H9 (cell line): ENCODE measurements at regions not wholly inside any gene's neighbourhood (a gene's known extent, or its start where the extent isn't known, plus 50 kb on each side); places are given as distances from the start of the nearest gene placed in this dataset.

ENCODE experiments used
- DNase-seq: peaks from one replicate; pipeline ENCODE4 v3.0.0-alpha.2; 2017
- H2AFZ ChIP-seq: one replicate; pipeline ENCODE4 v1.6.1; 2013; ENCODE audit warnings: mild to moderate bottlenecking, low read length, control low read depth, moderate library complexity
- H2AK5ac ChIP-seq: 2 replicates; pipeline ENCODE4 v1.6.1; 2013; ENCODE audit warnings: low read length, control low read depth, mixed read lengths; ENCODE audit not compliant: insufficient read length
- H2BK120ac ChIP-seq: one replicate; pipeline ENCODE4 v1.6.1; 2013; ENCODE audit warnings: low read depth, mild to moderate bottlenecking, low read length, control low read depth, inconsistent platforms; ENCODE audit not compliant: poor library complexity, severe bottlenecking
- H2BK12ac ChIP-seq: 2 replicates; pipeline ENCODE4 v1.6.1; 2013; ENCODE audit warnings: low read length, control low read depth, mixed read lengths, low read depth; ENCODE audit not compliant: insufficient read length
- H2BK15ac ChIP-seq: 2 replicates; pipeline ENCODE4 v1.6.1; 2013; ENCODE audit warnings: low read depth, low read length, control low read depth
- H2BK20ac ChIP-seq: one replicate; pipeline ENCODE4 v1.6.1; 2013; ENCODE audit warnings: low read depth, mild to moderate bottlenecking, low read length, control low read depth, inconsistent platforms; ENCODE audit not compliant: poor library complexity, severe bottlenecking
- H2BK5ac ChIP-seq: 2 replicates; pipeline ENCODE4 v1.6.1; 2013; ENCODE audit warnings: low read length, control low read depth, mixed read lengths; ENCODE audit not compliant: insufficient read length
- H3K14ac ChIP-seq: 2 replicates; pipeline ENCODE4 v1.6.1; 2013; ENCODE audit warnings: low read length, control low read depth; ENCODE audit not compliant: insufficient read depth
- H3K18ac ChIP-seq: 2 replicates; pipeline ENCODE4 v1.6.1; 2013; ENCODE audit warnings: low read depth, mild to moderate bottlenecking, mixed read lengths, low read length, control low read depth; ENCODE audit not compliant: insufficient read length
- H3K23ac ChIP-seq: 2 replicates; pipeline ENCODE4 v1.6.1; 2013; ENCODE audit warnings: low read length, control low read depth, mixed read lengths, low read depth; ENCODE audit not compliant: insufficient read length
- H3K23me2 ChIP-seq: 2 replicates; pipeline ENCODE4 v1.6.1; 2013; ENCODE audit warnings: low read depth, mild to moderate bottlenecking, mixed read lengths, low read length, control low read depth; ENCODE audit not compliant: insufficient read length, poor library complexity, severe bottlenecking
- H3K27ac ChIP-seq: 2 replicates; pipeline ENCODE4 v1.5.1; 2013; ENCODE audit warnings: low read length, control low read depth, mixed read lengths, low read depth; ENCODE audit not compliant: insufficient read length
- H3K27me3 ChIP-seq: 2 replicates; pipeline ENCODE4 v1.6.1; 2013; ENCODE audit warnings: low read length, control low read depth, inconsistent platforms; ENCODE audit not compliant: insufficient read depth
- H3K4ac ChIP-seq: 2 replicates; pipeline ENCODE4 v1.6.1; 2013; ENCODE audit warnings: low read depth, mild to moderate bottlenecking, control low read depth, inconsistent platforms, low read length, moderate library complexity
- H3K4me1 ChIP-seq: 2 replicates; pipeline ENCODE4 v1.6.1; 2013; ENCODE audit warnings: low read length, control low read depth, inconsistent platforms; ENCODE audit not compliant: insufficient read depth
- H3K4me2 ChIP-seq: 2 replicates; pipeline ENCODE4 v1.6.1; 2013; ENCODE audit warnings: low read length, control low read depth, mixed read lengths; ENCODE audit not compliant: insufficient read length, insufficient read depth
- H3K56ac ChIP-seq: 2 replicates; pipeline ENCODE4 v1.6.1; 2013; ENCODE audit warnings: low read depth, mild to moderate bottlenecking, mixed read lengths, low read length, control low read depth; ENCODE audit not compliant: insufficient read length
- H3K79me1 ChIP-seq: 2 replicates; pipeline ENCODE4 v1.6.1; 2013; ENCODE audit warnings: low read depth, mild to moderate bottlenecking, moderate library complexity, low read length, control low read depth, inconsistent platforms; ENCODE audit not compliant: insufficient read depth, poor library complexity, severe bottlenecking
- H3K79me2 ChIP-seq: 2 replicates; pipeline ENCODE4 v1.6.1; 2013; ENCODE audit warnings: low read length, control low read depth, inconsistent platforms; ENCODE audit not compliant: insufficient read depth
- H3K9ac ChIP-seq: 2 replicates; pipeline ENCODE4 v1.6.1; 2013; ENCODE audit warnings: low read length, control low read depth, mixed read lengths; ENCODE audit not compliant: insufficient read length; ENCODE audit errors: extremely low read depth
- H3K9me3 ChIP-seq: one replicate; pipeline ENCODE4 v1.6.1; 2013; ENCODE audit warnings: low read depth, low read length, inconsistent platforms; ENCODE audit not compliant: control insufficient read depth
- H3T11ph ChIP-seq: one replicate; pipeline ENCODE4 v1.6.1; 2013; ENCODE audit warnings: mild to moderate bottlenecking, low read length, control low read depth, inconsistent platforms
- H4K20me1 ChIP-seq: one replicate; pipeline ENCODE4 v1.6.1; 2013; ENCODE audit not compliant: control insufficient read depth, insufficient read length, insufficient read depth
- H4K5ac ChIP-seq: 2 replicates; pipeline ENCODE4 v1.6.1; 2013; ENCODE audit warnings: low read depth, mild to moderate bottlenecking, mixed read lengths, low read length, control low read depth; ENCODE audit not compliant: insufficient read length
- H4K8ac ChIP-seq: replicated peaks from 2 replicates; pipeline ENCODE4 v1.6.1; 2013; ENCODE audit warnings: low read length, control low read depth, mixed read lengths, low read depth; ENCODE audit not compliant: insufficient read length
- H4K91ac ChIP-seq: 2 replicates; pipeline ENCODE4 v1.6.1; 2013; ENCODE audit warnings: low read depth, mild to moderate bottlenecking, moderate library complexity, mixed read lengths, low read length, control low read depth; ENCODE audit not compliant: insufficient read length
- H3K27ac Mint-ChIP-seq, 3 experiments: 2 replicates in 2 of 3; 3 replicates in 1 of 3; pipeline ENCODE4 v1.8.0; 2020 to 2021; ENCODE audit warnings: mixed read lengths in 3 of 3, mild to moderate bottlenecking in 1 of 3, moderate library complexity in 1 of 3
- H3K27me3 Mint-ChIP-seq: 2 replicates; pipeline ENCODE4 v1.8.0; 2021; ENCODE audit warnings: low read depth, mild to moderate bottlenecking, moderate library complexity, mixed read lengths
- H3K36me3 Mint-ChIP-seq, 3 experiments: 2 replicates in 2 of 3; 3 replicates in 1 of 3; pipeline ENCODE4 v1.8.0; 2020 to 2021; ENCODE audit warnings: low read depth in 3 of 3, mixed read lengths in 3 of 3; ENCODE audit not compliant: insufficient read depth in 1 of 3
- H3K4me1 Mint-ChIP-seq, 2 experiments: 2 replicates each; pipeline ENCODE4 v1.8.0; 2020; ENCODE audit warnings: mixed read lengths in 2 of 2
- H3K4me3 Mint-ChIP-seq, 2 experiments: 2 replicates in 1 of 2; 3 replicates in 1 of 2; pipeline ENCODE4 v1.8.0; 2020 to 2021; ENCODE audit warnings: mild to moderate bottlenecking in 2 of 2, mixed read lengths in 2 of 2, moderate library complexity in 1 of 2
- H3K9me3 Mint-ChIP-seq, 2 experiments: 2 replicates in 1 of 2; 3 replicates in 1 of 2; pipeline ENCODE4 v1.8.0; 2020; ENCODE audit warnings: mild to moderate bottlenecking in 2 of 2, mixed read lengths in 2 of 2, moderate library complexity in 1 of 2
- WGBS: extraction: QIAGEN DNeasy Blood & Tissue Kit; methylation state at CpG from one replicate; pipeline ENCODE4 v1.1.7; 2013; ENCODE audit warnings: missing lambda C conversion rate, low lambda C conversion rate, mixed read lengths; ENCODE audit not compliant: insufficient read length; ENCODE audit errors: extremely low coverage; 5-methylcytosine and 5-hydroxymethylcytosine counted together
- TF ChIP-seq, protein P1 (sequence below): fragments of 200-600 bp; sonication (generic); conservative IDR thresholded peaks from 3 replicates; pipeline ENCODE4 v1.8.0; 2021; ENCODE audit warnings: antibody characterized with exemption, mild to moderate bottlenecking

DNA sequence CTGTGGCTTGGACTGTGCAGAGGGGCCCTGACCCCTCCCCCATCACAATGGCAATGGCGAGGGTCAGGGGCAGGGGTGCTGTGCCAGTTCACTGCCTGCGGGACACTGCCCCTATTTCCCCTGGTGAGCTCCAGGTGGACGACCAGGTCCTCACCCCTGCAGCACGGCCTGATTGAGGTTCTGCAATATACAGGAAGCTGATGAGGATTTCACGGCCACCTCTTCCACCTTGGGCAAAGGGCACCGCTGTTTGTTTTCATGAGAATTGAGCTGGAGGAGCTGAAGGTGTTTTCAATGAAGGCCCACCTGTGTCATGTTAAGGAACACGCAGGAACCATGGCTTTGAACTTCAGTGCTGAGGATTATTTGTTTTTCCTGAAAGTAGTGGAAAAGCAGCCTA lies 96.3 kb downstream of the OSR1 start:
- Histone ChIP-seq H2BK120ac (no peak overlapping the region), H3K27ac (no peak overlapping the region), H2BK15ac (no peak overlapping the region), H2BK20ac (no peak overlapping the region), H3K56ac (no peak overlapping the region), H2AFZ (no peak overlapping the region), H3K23me2 (no peaks in the 10 kb centered on the region), H4K20me1 (no peaks in the 10 kb centered on the region), H4K91ac (no peak overlapping the region), H3K27me3 (no peaks in the 10 kb centered on the region), H3K18ac (no peak overlapping the region), H3K79me1 (no peaks in the 10 kb centered on the region), H2BK5ac (no peak overlapping the region), H4K8ac (no peak overlapping the region), H2BK12ac (no peak overlapping the region), H3K4ac (no peak overlapping the region), H3K4me2 (no peak overlapping the region), H3K4me1 (no peaks in the 10 kb centered on the region), H3K23ac (no peak overlapping the region), H3K9me3 (no peaks in the 10 kb centered on the region), H3K79me2 (no peaks in the 10 kb centered on the region), H4K5ac (no peak overlapping the region), H3T11ph (no peak overlapping the region), H3K9ac (no peak overlapping the region), H3K14ac (no peak overlapping the region; the same call in 1 of the 2 replicates), H2AK5ac (no peak overlapping the region)
- H3K9me3 Mint-ChIP-seq = no peaks in the 10 kb centered on the region; a peak in 1 of 5 replicates
- no CpG with 5 or more reads among the region's 7 CpGs for whole genome bisulfite sequencing
- no peaks in the 10 kb centered on the region for H3K36me3 Mint-ChIP-seq
- no peaks in the 10 kb centered on the region; the same call in 1 of the 2 replicates for H3K27me3 Mint-ChIP-seq
- TF ChIP-seq, protein P1, sequence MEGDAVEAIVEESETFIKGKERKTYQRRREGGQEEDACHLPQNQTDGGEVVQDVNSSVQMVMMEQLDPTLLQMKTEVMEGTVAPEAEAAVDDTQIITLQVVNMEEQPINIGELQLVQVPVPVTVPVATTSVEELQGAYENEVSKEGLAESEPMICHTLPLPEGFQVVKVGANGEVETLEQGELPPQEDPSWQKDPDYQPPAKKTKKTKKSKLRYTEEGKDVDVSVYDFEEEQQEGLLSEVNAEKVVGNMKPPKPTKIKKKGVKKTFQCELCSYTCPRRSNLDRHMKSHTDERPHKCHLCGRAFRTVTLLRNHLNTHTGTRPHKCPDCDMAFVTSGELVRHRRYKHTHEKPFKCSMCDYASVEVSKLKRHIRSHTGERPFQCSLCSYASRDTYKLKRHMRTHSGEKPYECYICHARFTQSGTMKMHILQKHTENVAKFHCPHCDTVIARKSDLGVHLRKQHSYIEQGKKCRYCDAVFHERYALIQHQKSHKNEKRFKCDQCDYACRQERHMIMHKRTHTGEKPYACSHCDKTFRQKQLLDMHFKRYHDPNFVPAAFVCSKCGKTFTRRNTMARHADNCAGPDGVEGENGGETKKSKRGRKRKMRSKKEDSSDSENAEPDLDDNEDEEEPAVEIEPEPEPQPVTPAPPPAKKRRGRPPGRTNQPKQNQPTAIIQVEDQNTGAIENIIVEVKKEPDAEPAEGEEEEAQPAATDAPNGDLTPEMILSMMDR = no peak
- no peak for DNase-seq
- H3K4me3 Mint-ChIP-seq = no peak overlapping the region
- H3K4me1 Mint-ChIP-seq = no peaks in the 10 kb centered on the region
- no peak overlapping the region for H3K27ac Mint-ChIP-seq
